ENCODE measurements at regions not wholly inside any gene's neighbourhood (a gene's known extent, or its start where the extent isn't known, plus 50 kb on each side); places are given as distances from the start of the nearest gene placed in this dataset.

DNA sequence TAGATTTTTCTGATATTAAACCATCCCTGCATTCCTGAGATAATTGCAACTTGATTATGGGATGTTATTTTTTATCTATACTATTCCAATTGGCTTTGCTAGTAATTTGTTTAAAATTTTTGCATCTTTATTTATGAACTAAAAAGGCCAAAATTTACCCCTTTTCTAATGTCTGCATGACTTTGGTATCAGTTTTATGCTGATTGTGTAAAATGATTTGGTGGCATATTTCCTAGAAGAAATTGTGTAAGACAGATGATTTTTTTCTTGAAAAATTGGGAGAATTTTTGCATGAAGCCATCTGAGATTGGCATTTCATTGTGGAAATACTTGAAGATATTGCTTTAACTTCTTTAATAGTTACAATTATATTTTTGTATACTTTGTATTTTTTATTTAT is 183.8 kb upstream of the TBL1XR1 start:
- TF ChIP-seq, protein P1, sequence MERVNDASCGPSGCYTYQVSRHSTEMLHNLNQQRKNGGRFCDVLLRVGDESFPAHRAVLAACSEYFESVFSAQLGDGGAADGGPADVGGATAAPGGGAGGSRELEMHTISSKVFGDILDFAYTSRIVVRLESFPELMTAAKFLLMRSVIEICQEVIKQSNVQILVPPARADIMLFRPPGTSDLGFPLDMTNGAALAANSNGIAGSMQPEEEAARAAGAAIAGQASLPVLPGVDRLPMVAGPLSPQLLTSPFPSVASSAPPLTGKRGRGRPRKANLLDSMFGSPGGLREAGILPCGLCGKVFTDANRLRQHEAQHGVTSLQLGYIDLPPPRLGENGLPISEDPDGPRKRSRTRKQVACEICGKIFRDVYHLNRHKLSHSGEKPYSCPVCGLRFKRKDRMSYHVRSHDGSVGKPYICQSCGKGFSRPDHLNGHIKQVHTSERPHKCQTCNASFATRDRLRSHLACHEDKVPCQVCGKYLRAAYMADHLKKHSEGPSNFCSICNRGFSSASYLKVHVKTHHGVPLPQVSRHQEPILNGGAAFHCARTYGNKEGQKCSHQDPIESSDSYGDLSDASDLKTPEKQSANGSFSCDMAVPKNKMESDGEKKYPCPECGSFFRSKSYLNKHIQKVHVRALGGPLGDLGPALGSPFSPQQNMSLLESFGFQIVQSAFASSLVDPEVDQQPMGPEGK (CRISPR knock-in tag; IDR thresholded peaks at IDR 0.05; ENCODE audit: borderline replicate concordance): no peak
- TF ChIP-seq OSR1 (CRISPR knock-in tag; IDR thresholded peaks at IDR 0.05): no peak
- no peak for ATAC-seq

DNA sequence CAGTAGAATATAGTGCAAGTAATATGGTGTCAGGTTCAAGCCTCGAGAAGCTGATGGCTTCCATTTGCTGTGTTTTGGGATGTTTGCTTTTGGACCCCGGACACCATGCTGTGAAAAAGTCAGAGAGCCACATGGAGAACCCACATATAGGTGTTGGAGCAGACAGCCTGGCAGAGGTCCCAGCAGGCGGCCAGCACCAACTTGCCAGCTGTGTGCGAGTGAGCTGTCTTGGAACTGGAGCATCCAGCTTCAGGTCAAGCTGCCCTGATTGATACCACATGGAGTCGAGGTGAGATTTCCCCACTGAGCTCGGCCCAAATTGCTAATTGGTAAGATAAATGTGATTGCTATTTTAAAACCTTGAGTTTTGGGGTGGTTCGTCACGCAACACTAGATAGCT is 185.7 kb upstream of the TBL1XR1 start:
- TF ChIP-seq ZC3H10 (CRISPR knock-in tag; IDR thresholded peaks at IDR 0.05): no peak
- TF ChIP-seq, protein P2, sequence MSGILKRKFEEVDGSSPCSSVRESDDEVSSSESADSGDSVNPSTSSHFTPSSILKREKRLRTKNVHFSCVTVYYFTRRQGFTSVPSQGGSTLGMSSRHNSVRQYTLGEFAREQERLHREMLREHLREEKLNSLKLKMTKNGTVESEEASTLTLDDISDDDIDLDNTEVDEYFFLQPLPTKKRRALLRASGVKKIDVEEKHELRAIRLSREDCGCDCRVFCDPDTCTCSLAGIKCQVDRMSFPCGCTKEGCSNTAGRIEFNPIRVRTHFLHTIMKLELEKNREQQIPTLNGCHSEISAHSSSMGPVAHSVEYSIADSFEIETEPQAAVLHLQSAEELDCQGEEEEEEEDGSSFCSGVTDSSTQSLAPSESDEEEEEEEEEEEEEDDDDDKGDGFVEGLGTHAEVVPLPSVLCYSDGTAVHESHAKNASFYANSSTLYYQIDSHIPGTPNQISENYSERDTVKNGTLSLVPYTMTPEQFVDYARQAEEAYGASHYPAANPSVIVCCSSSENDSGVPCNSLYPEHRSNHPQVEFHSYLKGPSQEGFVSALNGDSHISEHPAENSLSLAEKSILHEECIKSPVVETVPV (CRISPR knock-in tag; IDR thresholded peaks at IDR 0.05): no peak
- no peak for TF ChIP-seq ZNF70 (CRISPR knock-in tag; IDR thresholded peaks at IDR 0.05)
- TF ChIP-seq, protein P3, sequence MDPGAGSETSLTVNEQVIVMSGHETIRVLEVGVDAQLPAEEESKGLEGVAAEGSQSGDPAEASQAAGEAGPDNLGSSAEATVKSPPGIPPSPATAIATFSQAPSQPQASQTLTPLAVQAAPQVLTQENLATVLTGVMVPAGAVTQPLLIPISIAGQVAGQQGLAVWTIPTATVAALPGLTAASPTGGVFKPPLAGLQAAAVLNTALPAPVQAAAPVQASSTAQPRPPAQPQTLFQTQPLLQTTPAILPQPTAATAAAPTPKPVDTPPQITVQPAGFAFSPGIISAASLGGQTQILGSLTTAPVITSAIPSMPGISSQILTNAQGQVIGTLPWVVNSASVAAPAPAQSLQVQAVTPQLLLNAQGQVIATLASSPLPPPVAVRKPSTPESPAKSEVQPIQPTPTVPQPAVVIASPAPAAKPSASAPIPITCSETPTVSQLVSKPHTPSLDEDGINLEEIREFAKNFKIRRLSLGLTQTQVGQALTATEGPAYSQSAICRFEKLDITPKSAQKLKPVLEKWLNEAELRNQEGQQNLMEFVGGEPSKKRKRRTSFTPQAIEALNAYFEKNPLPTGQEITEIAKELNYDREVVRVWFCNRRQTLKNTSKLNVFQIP (CRISPR knock-in tag; IDR thresholded peaks at IDR 0.05; ENCODE audit: borderline replicate concordance, low read depth): no peak
- TF ChIP-seq ZFP30 (CRISPR knock-in tag; IDR thresholded peaks at IDR 0.05): no peak
- no peak for TF ChIP-seq GLIS3 (CRISPR knock-in tag; IDR thresholded peaks at IDR 0.05)
- TF ChIP-seq ARNTL (CRISPR knock-in tag; IDR thresholded peaks at IDR 0.05; ENCODE audit: borderline replicate concordance, low read depth): no peak
- ATAC-seq: no peak

DNA sequence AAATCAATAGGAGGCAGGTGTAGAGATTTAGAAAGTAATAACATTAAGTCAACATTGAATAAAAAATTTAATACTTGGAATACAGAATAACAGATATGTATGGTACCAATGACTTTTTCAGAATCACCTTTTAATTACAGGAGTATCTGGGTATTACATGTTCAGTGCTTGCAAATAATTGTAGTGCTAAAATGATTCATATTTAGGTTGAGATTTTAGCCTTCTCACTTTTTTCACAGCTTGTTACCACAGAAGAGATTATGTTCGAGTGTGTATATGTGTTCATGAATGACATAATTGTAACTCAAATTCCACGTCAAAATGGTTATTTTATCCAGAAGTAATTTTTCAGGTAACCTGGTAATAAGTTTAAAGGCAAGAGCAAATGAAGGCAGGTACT is 187.9 kb upstream of the TBL1XR1 start:
- no peak for ATAC-seq
- no peak for TF ChIP-seq ESRRG (CRISPR knock-in tag; IDR thresholded peaks at IDR 0.05)
- TF ChIP-seq, protein P4, sequence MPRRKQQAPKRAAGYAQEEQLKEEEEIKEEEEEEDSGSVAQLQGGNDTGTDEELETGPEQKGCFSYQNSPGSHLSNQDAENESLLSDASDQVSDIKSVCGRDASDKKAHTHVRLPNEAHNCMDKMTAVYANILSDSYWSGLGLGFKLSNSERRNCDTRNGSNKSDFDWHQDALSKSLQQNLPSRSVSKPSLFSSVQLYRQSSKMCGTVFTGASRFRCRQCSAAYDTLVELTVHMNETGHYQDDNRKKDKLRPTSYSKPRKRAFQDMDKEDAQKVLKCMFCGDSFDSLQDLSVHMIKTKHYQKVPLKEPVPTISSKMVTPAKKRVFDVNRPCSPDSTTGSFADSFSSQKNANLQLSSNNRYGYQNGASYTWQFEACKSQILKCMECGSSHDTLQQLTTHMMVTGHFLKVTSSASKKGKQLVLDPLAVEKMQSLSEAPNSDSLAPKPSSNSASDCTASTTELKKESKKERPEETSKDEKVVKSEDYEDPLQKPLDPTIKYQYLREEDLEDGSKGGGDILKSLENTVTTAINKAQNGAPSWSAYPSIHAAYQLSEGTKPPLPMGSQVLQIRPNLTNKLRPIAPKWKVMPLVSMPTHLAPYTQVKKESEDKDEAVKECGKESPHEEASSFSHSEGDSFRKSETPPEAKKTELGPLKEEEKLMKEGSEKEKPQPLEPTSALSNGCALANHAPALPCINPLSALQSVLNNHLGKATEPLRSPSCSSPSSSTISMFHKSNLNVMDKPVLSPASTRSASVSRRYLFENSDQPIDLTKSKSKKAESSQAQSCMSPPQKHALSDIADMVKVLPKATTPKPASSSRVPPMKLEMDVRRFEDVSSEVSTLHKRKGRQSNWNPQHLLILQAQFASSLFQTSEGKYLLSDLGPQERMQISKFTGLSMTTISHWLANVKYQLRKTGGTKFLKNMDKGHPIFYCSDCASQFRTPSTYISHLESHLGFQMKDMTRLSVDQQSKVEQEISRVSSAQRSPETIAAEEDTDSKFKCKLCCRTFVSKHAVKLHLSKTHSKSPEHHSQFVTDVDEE (CRISPR knock-in tag; IDR thresholded peaks at IDR 0.05): no peak
- TF ChIP-seq RARB (CRISPR knock-in tag; IDR thresholded peaks at IDR 0.05): no peak
- TF ChIP-seq ZNF70 (CRISPR knock-in tag; IDR thresholded peaks at IDR 0.05): no peak
- TF ChIP-seq GLIS3 (CRISPR knock-in tag; IDR thresholded peaks at IDR 0.05): no peak
- no peak for TF ChIP-seq ZNF8 (CRISPR knock-in tag; IDR thresholded peaks at IDR 0.05)
- TF ChIP-seq, protein P1 (CRISPR knock-in tag; IDR thresholded peaks at IDR 0.05; ENCODE audit: borderline replicate concordance): no peak
- no peak for TF ChIP-seq CSDC2 (CRISPR knock-in tag; IDR thresholded peaks at IDR 0.05)
- TF ChIP-seq ARNTL (CRISPR knock-in tag; IDR thresholded peaks at IDR 0.05; ENCODE audit: borderline replicate concordance, low read depth): no peak
- TF ChIP-seq, protein P2 (CRISPR knock-in tag; IDR thresholded peaks at IDR 0.05): no peak
- no peak for TF ChIP-seq ISL1 (CRISPR knock-in tag; IDR thresholded peaks at IDR 0.05)
- no peak for TF ChIP-seq ZC3H10 (CRISPR knock-in tag; IDR thresholded peaks at IDR 0.05)

DNA sequence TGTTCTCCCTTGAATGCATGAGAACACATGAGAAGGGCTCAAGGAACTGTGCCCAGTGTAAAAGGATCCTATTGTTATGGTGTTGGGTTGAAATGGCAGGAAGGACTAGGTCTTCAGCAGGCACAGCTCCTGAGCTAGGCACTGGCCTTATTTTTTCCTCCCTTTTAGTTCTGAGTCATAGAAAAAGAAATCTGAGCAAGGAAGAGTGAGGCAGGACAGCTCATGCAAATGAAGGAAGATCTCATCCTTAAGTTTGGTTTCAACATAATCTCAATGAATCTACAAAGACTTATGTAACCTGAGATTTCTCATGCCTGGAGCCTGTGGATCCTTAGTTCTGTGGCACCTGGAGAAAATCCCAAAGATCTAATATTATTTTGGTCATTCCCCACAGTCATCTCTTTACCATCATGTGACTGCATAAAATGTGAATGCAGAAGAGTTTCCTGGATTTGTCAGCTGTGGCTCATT is 188.6 kb upstream of the TBL1XR1 start:
- ATAC-seq: peak; percentile 75
- TF ChIP-seq TCF4 (CRISPR knock-in tag; IDR thresholded peaks at IDR 0.05; ENCODE audit: borderline replicate concordance) (no peak), SNAI2 (CRISPR knock-in tag; IDR thresholded peaks at IDR 0.05) (no peak), PPARA (CRISPR knock-in tag; IDR thresholded peaks at IDR 0.05; ENCODE audit: borderline replicate concordance) (no peak), RARB (CRISPR knock-in tag; IDR thresholded peaks at IDR 0.05) (no peak), ISL1 (CRISPR knock-in tag; IDR thresholded peaks at IDR 0.05) (no peak), ZNF8 (CRISPR knock-in tag; IDR thresholded peaks at IDR 0.05) (no peak), ZFP30 (CRISPR knock-in tag; IDR thresholded peaks at IDR 0.05) (no peak), ZNF70 (CRISPR knock-in tag; IDR thresholded peaks at IDR 0.05) (no peak), ARNTL (CRISPR knock-in tag; IDR thresholded peaks at IDR 0.05; ENCODE audit: borderline replicate concordance, low read depth) (no peak), CSDC2 (CRISPR knock-in tag; IDR thresholded peaks at IDR 0.05) (no peak), OSR1 (CRISPR knock-in tag; IDR thresholded peaks at IDR 0.05) (no peak), GLIS3 (CRISPR knock-in tag; IDR thresholded peaks at IDR 0.05) (no peak)
- TF ChIP-seq, protein P4 (CRISPR knock-in tag; IDR thresholded peaks at IDR 0.05): no peak

All from SK-N-SH treated with all-trans-retinoic acid at 6 μM for 48 hours (cell line).